Ascending aorta (tissue), 2 donors: ENCODE measurements at regions not wholly inside any gene's neighbourhood (a gene's known extent, or its start where the extent isn't known, plus 50 kb on each side); places are given as distances from the start of the nearest gene placed in this dataset.

Experiments
- DNase-seq, 2 donors: peaks; one replicate each; pipeline ENCODE4 v3.0.0-alpha.2; 2019; ENCODE audit warnings: low spot score in 2 of 2
- H3K27ac ChIP-seq, 2 donors: fragments of 200-600 bp; sonication (generic); one replicate each; pipeline ENCODE4 v1.5.1; 2016 to 2017; ENCODE audit warnings: mild to moderate bottlenecking in 1 of 2
- H3K27me3 ChIP-seq: fragments of 200-600 bp; sonication (generic); one replicate; pipeline ENCODE4 v1.5.1; 2017
- H3K36me3 ChIP-seq, 2 donors: fragments of 200-600 bp; sonication (generic); one replicate each; pipeline ENCODE4 v1.5.1; 2016
- H3K4me1 ChIP-seq, 2 donors: fragments of 200-600 bp; sonication (generic); one replicate each; pipeline ENCODE4 v1.5.1; 2016 to 2017; ENCODE audit warnings: mild to moderate bottlenecking in 1 of 2
- H3K4me3 ChIP-seq, 2 donors: fragments of 200-600 bp; sonication (generic); one replicate each; pipeline ENCODE4 v1.5.1; 2016 to 2017; ENCODE audit warnings: mild to moderate bottlenecking in 1 of 2
- H3K9me3 ChIP-seq, 2 donors: fragments of 200-600 bp; sonication (generic); one replicate each; pipeline ENCODE4 v1.5.1; 2016
- intact Hi-C: fragments of 100-400 bp; cut with DNase I; formaldehyde crosslinking; loops from one replicate; pipeline ENCODE4 v1.15.1; 2023
- TF ChIP-seq, protein P1 (sequence below), 3 experiments: fragments of 200-600 bp in 2 of 3; fragments of 450-650 bp in 1 of 3; sonication (generic) in 2 of 3; IDR thresholded peaks; one replicate each; pipeline ENCODE4 v1.5.1; 2016 to 2019; ENCODE audit warnings: antibody characterized with exemption in 3 of 3, mild to moderate bottlenecking in 1 of 3, moderate library complexity in 1 of 3

GRCh38 chr18:66729442-66730239 is 125.8 kb upstream of the CDH19 start:
- Histone ChIP-seq H3K27ac (no peak overlapping the region), H3K36me3 (no peaks in the 10 kb centered on the region), H3K4me3 (no peak overlapping the region), H3K27me3 (no peaks in the 10 kb centered on the region), H3K9me3 (no peaks in the 10 kb centered on the region), H3K4me1 (no peaks in the 10 kb centered on the region)
- no peak for DNase-seq
- intact Hi-C loops, result no loop called here
- TF ChIP-seq, protein P1, sequence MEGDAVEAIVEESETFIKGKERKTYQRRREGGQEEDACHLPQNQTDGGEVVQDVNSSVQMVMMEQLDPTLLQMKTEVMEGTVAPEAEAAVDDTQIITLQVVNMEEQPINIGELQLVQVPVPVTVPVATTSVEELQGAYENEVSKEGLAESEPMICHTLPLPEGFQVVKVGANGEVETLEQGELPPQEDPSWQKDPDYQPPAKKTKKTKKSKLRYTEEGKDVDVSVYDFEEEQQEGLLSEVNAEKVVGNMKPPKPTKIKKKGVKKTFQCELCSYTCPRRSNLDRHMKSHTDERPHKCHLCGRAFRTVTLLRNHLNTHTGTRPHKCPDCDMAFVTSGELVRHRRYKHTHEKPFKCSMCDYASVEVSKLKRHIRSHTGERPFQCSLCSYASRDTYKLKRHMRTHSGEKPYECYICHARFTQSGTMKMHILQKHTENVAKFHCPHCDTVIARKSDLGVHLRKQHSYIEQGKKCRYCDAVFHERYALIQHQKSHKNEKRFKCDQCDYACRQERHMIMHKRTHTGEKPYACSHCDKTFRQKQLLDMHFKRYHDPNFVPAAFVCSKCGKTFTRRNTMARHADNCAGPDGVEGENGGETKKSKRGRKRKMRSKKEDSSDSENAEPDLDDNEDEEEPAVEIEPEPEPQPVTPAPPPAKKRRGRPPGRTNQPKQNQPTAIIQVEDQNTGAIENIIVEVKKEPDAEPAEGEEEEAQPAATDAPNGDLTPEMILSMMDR (IDR thresholded peaks at IDR 0.05), result no peak

DNA sequence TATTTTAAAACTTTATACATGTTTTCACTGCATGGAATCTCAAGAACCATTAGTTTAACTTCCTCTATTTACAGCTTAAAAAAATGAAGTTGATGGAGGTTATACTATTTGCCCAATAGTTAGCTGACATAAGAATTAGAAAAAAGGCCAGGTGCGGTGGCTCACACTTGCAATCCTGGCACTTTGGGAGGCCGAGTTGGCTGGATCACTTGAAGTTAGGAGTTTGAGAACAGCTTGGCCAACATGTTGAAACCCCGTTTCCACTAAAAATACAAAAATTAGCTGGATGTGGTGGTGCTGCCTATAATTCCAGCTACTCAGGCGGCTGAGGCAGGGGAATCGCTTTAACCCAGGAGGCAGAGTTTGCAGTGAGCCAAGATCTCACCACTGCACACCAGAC is 125.1 kb upstream of the CDH19 start:
- DNase-seq, result no peak
- Histone ChIP-seq H3K27me3 (no peaks in the 10 kb centered on the region), H3K4me1 (no peaks in the 10 kb centered on the region), H3K36me3 (no peaks in the 10 kb centered on the region), H3K9me3 (no peaks in the 10 kb centered on the region), H3K4me3 (no peak overlapping the region), H3K27ac (no peak overlapping the region)
- TF ChIP-seq, protein P1 (IDR thresholded peaks at IDR 0.05), result no peak
- intact Hi-C loops, result no loop called here

DNA sequence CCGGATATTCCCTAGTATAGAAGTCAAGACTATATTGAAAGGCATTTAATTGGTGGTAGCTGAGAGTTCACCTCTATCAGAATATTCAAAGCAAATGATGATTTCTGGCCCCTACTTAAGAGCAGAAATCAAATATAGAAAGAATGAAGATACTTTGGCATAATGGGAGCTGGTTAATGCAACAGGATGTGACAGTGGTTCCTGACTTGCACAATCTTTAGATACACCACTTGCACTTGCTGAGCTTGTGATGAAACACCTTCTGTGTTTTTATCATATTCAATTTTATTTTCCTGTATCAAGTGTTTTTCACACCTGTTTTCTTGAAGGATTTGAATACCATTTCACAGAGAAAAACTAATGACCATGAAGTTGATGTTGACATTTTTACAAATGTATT is 124.1 kb upstream of the CDH19 start:
- Histone ChIP-seq H3K9me3 (no peaks in the 10 kb centered on the region), H3K36me3 (no peaks in the 10 kb centered on the region), H3K27me3 (no peaks in the 10 kb centered on the region), H3K27ac (no peak overlapping the region), H3K4me3 (no peak overlapping the region), H3K4me1 (no peaks in the 10 kb centered on the region)
- TF ChIP-seq, protein P1 (IDR thresholded peaks at IDR 0.05), result no peak
- intact Hi-C loops, result no loop called here
- no peak for DNase-seq

DNA sequence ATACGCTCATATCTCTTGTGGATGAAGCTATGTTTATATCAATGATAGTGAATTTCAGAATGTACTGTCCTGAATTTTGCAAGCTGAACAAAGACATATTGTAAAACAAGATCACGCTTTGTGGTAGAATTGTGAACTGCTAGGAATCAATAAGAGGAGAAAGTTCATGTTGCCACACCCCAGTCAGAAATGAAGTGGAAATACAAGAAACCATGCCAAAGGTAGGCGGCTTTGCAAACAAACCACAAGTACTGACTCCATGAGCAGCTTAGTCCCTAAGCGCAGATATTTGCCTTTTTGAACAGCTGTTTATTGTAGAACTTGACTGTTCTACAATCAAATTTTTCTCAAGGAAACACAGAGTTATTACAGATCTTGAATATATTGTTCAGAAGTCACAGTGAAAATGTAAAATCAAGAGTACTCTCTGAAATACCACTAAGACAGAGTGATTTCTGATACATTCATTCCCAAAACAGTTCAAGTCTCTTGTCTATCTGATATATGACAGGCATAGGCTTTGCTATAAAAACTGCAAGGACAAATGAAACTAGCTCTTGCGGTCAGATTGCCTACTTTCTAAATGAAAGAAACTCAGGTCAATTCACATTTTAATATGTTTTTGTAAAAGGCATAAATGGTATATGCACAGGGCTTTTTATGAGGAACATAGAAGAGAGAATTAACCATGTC is 120.9 kb upstream of the CDH19 start:
- no peak overlapping the region for H3K27ac ChIP-seq
- no peaks in the 10 kb centered on the region for H3K27me3 ChIP-seq
- DNase-seq, result no peak
- TF ChIP-seq, protein P1 (IDR thresholded peaks at IDR 0.05), result no peak
- H3K4me3 ChIP-seq, result no peak overlapping the region
- no peaks in the 10 kb centered on the region for H3K9me3 ChIP-seq
- H3K36me3 ChIP-seq, result no peaks in the 10 kb centered on the region
- intact Hi-C loops, result no loop called here
- no peaks in the 10 kb centered on the region for H3K4me1 ChIP-seq

DNA sequence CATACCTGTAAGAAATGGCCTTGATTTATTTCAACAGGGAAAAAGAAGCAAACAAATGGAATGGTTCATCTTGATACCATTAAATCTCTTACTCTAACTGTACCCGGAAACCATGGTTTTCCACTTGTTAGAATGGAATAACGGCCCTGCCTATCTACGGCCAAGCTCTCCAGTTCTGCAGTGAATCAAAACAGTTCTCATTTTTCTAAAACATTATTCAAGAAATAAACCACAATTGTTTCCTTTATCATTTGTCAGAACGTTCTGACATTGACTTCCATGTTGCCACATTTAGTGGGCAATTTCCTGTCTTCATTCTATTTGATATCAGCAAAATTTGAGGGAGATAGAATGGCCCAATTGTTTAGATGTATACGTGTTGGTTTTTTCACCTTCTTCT is 118.8 kb upstream of the CDH19 start:
- no peak for DNase-seq
- Histone ChIP-seq H3K36me3 (no peaks in the 10 kb centered on the region), H3K4me3 (no peak overlapping the region), H3K4me1 (no peaks in the 10 kb centered on the region), H3K9me3 (no peaks in the 10 kb centered on the region), H3K27me3 (no peaks in the 10 kb centered on the region), H3K27ac (no peak overlapping the region)
- TF ChIP-seq, protein P1 (IDR thresholded peaks at IDR 0.05), result no peak
- intact Hi-C loops, result no loop called here
